WI38 (cell line): ENCODE measurements at regions not wholly inside any gene's neighbourhood (a gene's known extent, or its start where the extent isn't known, plus 50 kb on each side); places are given as distances from the start of the nearest gene placed in this dataset.

Source experiments
- H3K4me3 ChIP-seq: 2 replicates; pipeline ENCODE4 v1.5.1; 2011; ENCODE audit warnings: low read depth, mild to moderate bottlenecking, control low read depth, low read length
- TF ChIP-seq, protein P1 (sequence below): IDR thresholded peaks from 2 replicates; pipeline ENCODE4 v1.5.1; 2012; ENCODE audit warnings: low read depth, mild to moderate bottlenecking, control low read depth, low read length

DNA sequence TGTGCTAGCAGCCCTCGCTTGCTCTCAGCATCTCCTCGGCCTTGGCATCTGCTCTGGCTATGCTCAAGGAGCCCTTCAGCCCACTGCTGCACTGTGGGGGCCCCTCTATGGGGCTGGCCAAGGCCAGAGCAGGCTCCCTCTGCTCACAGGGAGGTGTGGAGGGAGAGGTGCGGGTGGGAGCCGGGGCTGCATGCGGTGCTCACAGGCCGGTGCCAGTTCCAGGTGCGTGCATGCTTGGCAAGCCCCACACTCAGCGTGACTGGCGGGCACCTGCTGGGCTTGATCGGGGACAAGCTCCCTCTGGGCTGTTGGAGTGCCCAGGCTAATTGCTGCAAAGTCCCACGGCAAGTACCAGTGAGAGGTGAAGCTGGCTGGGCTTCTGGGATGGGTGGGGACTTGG lies 170.5 kb downstream of the TRIM36 start:
- H3K4me3 ChIP-seq, result no peak overlapping the region
- TF ChIP-seq, protein P1, sequence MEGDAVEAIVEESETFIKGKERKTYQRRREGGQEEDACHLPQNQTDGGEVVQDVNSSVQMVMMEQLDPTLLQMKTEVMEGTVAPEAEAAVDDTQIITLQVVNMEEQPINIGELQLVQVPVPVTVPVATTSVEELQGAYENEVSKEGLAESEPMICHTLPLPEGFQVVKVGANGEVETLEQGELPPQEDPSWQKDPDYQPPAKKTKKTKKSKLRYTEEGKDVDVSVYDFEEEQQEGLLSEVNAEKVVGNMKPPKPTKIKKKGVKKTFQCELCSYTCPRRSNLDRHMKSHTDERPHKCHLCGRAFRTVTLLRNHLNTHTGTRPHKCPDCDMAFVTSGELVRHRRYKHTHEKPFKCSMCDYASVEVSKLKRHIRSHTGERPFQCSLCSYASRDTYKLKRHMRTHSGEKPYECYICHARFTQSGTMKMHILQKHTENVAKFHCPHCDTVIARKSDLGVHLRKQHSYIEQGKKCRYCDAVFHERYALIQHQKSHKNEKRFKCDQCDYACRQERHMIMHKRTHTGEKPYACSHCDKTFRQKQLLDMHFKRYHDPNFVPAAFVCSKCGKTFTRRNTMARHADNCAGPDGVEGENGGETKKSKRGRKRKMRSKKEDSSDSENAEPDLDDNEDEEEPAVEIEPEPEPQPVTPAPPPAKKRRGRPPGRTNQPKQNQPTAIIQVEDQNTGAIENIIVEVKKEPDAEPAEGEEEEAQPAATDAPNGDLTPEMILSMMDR, result no peak

DNA sequence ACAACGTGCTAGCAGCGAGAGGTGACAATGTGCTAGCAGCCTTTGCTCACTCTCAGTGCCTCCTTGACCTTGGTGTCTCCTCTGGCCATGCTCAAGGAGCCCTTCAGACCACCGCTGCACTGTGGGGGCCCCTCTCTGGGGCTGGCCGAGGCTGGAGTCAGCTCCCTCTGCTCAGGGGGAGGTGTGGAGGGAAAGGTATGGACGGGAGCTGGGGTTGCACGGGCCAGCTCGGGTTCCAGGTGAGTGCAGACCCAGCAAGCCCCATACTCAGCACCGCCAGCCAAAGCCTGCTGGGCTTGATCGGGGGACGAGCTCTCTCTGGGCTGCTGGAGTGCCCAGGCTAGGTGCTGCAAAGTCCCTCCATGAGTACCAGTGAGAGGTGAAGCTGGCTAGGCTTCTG lies 180.2 kb downstream of the TRIM36 start:
- TF ChIP-seq, protein P1, result no peak
- H3K4me3 ChIP-seq, result no peak overlapping the region

DNA sequence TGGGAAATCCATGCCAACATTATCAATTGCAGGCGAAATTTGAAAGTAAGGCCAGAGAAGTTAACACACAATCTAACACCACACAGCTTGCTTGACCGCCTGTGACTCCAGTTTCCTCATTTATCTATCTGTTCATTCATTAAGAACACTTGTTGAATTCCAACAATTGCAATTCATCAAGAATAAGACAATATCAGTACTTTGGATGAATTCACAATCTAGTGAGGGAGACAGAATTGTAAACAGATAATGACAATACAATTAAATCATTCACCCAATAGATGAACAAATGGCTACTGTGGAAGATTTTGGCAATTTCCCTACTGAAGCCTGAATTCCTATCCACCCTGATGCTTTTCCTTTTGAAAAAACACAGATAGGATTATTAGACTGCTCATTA lies 181.6 kb downstream of the TRIM36 start:
- TF ChIP-seq, protein P1, result no peak
- H3K4me3 ChIP-seq, result no peak overlapping the region

DNA sequence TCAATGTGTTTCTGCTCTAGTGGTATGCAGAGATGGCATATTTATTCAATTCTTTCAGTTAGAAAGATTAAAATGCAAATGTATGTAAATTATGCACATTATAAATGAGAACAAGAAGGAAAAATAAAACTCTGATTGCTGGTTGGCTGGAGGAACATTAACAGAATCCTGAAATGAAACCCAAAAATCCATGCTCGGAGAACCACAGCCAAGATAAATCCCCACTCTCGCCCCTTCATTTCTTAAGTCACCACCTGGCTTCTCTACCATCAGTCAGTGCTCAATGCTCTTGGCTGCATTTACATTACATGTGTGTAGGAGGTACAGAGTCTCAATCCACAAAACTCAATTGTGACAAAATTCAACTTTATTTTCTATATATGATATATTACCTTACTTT lies 184.9 kb downstream of the TRIM36 start:
- TF ChIP-seq, protein P1, result no peak

DNA sequence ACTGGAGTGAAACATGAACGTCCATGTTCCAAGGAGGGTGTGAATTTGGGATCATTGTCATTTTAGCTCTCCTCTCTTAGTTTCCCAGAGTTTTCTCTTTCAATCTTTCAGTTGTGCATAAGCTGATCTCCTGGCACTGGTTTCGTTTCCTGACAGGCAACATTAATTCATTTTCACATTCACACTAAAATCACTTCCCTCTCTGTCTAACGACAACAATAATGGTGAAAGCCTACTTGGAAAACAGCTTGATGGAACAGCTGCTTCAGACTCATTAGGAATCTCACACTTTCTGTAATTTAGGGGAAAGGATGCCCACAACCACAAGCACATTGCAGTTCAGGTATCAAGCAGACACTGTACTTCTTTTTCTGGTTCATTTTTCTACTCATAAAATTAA lies 188.6 kb downstream of the TRIM36 start:
- no peak overlapping the region for H3K4me3 ChIP-seq
- TF ChIP-seq, protein P1, result no peak

More for the DNA sequence above, 184.9 kb downstream of the TRIM36 start:
- no peak overlapping the region for H3K4me3 ChIP-seq

DNA sequence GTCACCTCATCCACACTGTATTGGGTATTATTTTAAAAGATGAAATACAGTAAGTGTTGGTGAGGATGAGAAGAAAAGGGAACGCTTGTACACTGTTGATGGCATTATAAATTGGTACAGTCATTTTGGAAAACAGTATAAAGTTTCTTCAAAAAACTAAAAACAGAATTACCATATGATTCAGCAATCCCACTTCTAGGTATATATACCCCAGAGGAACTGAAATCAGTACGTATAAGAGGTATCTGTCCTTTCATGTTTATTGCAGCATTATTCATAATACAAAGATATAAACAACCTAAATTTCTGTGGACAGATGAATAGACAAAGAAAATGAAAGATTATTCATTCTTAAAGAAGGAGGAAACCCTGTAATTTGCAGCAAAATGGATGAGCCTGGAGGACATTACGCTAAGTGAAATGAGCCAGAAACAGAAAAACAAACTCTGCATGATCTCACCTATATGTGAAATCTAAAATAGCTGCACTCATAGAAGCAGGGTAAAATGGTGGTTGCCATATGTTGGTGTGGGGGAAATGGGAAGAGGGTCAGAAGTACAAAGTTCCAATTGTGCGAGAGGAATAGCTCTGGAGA lies 191.6 kb downstream of the TRIM36 start:
- TF ChIP-seq, protein P1, result no peak
- H3K4me3 ChIP-seq, result no peak overlapping the region

DNA sequence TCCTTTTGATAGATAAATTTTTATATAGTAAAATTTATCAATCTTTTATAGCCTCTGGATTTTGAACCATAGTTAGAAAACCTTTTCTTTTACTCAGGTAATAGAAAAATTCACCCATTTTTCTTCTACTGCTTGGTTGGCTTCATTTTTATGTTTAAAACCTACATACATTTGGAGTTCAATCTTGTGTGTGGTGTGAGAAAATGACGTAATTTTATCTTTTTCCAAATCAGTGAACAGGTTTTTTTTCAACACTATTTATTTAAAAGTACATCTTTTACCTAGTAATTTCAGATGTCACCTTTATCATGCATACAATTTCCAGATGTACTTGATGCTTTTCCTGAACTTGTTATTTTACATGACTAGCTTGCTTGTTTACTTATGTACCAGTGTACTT lies 200.2 kb downstream of the TRIM36 start:
- H3K4me3 ChIP-seq, result no peak overlapping the region
- TF ChIP-seq, protein P1, result no peak
